ENCODE measurements at regions not wholly inside any gene's neighbourhood (a gene's known extent, or its start where the extent isn't known, plus 50 kb on each side); places are given as distances from the start of the nearest gene placed in this dataset.
"Not testable (repeated sequence)": the region's sequence is repeated elsewhere in the genome, so short reads cannot be mapped to it uniquely, and the experiment has no call there.

DNA sequence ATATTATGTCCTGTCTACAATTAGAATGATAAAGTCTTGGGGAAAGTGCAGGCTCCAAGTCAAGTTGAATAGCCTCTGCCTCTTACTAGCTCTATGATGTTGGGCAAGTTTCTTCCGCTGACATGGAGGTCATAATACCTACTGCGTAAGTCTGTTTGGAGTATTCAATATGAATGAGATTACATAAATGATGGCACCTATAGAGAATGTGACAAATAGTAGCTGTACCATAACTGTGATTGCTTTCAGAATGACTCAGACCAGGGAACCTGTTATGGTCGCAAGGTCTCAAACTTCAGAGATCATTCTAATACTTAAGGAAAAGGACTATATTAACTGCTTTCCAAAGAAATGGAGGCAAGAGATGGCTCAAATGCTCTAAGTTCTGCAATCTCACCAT is 94.0 kb upstream of the ABCA1 start:
- intact Hi-C loops (cut with DNase I): no loop called here
- no peak overlapping the region for H3K27ac ChIP-seq
- ATAC-seq: no peak
- TF ChIP-seq POLR2A (IDR thresholded peaks at IDR 0.05): no peak
- TF ChIP-seq, protein P1, sequence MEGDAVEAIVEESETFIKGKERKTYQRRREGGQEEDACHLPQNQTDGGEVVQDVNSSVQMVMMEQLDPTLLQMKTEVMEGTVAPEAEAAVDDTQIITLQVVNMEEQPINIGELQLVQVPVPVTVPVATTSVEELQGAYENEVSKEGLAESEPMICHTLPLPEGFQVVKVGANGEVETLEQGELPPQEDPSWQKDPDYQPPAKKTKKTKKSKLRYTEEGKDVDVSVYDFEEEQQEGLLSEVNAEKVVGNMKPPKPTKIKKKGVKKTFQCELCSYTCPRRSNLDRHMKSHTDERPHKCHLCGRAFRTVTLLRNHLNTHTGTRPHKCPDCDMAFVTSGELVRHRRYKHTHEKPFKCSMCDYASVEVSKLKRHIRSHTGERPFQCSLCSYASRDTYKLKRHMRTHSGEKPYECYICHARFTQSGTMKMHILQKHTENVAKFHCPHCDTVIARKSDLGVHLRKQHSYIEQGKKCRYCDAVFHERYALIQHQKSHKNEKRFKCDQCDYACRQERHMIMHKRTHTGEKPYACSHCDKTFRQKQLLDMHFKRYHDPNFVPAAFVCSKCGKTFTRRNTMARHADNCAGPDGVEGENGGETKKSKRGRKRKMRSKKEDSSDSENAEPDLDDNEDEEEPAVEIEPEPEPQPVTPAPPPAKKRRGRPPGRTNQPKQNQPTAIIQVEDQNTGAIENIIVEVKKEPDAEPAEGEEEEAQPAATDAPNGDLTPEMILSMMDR (IDR thresholded peaks at IDR 0.05): no peak
- 95 to 98% (median 97%) methylated on average over 3 of the region's 3 CpGs for WGBS, 4 donors
- no peaks in the 10 kb centered on the region for H3K9me3 ChIP-seq
- no peaks in the 10 kb centered on the region for H3K27me3 ChIP-seq
- DNase-seq: no peak
- no peaks in the 10 kb centered on the region for H3K4me1 ChIP-seq
- no peak overlapping the region for H3K4me3 ChIP-seq
- no peaks in the 10 kb centered on the region for H3K36me3 ChIP-seq

DNA sequence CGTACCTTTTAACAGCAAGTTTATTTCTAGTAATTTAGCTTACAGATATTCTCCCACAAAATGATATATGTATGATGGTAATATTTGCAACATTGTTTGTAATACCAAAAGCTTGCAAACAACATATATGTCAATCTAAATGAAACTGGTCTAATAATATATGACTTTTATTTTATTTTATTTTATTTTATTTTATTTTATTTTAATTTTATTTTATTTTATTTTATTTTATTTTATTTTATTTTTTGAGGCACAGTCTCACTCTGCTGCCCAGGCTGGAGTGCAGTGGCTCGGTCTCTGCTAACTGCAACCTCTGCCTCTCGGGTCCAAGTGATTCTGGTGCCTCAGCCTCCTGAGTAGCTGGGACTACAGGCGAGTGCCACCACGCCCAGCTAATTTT is 94.6 kb upstream of the ABCA1 start:
- H3K9me3 ChIP-seq; H3K36me3 ChIP-seq; H3K4me3 ChIP-seq; H3K4me1 ChIP-seq; H3K27me3 ChIP-seq; DNase-seq; H3K27ac ChIP-seq; intact Hi-C loops (cut with DNase I); ATAC-seq: not testable (repeated sequence)
- 90 to 94% (median 92%) methylated on average over 5 of the region's 5 CpGs for WGBS, 4 donors

DNA sequence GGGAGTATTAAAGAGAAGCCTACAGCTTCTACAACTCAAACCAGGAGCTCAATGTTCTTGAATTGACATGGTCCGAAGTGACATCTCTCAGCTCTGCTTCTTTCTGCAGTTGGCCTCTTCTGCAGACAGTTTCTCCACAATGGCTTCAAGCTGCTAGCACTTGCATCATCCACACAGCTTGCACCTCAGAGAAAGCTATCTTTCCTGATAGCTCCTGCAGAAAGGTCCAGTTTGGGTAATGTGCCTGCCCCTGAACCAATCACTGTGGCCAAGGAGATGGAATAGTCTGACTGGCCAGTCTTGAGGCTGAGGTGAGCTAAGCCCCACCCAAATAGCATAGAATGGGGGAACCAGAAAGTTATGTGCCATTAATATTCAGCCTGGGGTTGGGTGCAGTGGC is 95.8 kb upstream of the ABCA1 start:
- no peak for ATAC-seq
- 88 to 98% (median 93%) methylated on average over 1 of the region's 1 CpG for WGBS, 4 donors

DNA sequence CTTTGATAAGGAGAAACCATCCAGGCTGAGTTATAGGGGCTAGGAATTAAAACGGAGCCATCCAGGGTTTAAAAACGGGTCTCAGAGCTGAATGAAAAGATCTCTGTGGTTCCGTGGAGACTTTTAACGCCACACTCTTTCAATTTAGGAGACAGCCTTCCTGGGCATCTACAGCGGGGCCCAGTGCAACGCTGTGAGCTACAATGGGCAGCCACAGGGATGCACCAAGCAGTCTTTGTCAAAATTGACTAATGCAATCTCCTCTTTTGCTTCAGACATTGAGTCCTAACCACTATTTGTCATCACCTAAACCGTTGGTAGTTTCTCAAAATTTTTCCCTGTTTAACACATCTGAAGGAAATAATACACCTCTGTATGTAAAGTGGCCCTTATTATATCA is 96.6 kb upstream of the ABCA1 start:
- intact Hi-C loops (cut with DNase I): no loop called here
- DNase-seq (no peak), ATAC-seq (no peak)
- Histone ChIP-seq H3K27ac (no peak overlapping the region), H3K27me3 (no peaks in the 10 kb centered on the region), H3K36me3 (no peaks in the 10 kb centered on the region), H3K9me3 (no peaks in the 10 kb centered on the region), H3K4me3 (no peak overlapping the region), H3K4me1 (no peaks in the 10 kb centered on the region)
- 79 to 91% (median 87%) methylated on average over 7 of the region's 7 CpGs for WGBS, 4 donors
- no peak for TF ChIP-seq POLR2A (IDR thresholded peaks at IDR 0.05)
- TF ChIP-seq, protein P1 (IDR thresholded peaks at IDR 0.05): no peak

More for the DNA sequence above, 95.8 kb upstream of the ABCA1 start:
- Histone ChIP-seq H3K36me3 (no peaks in the 10 kb centered on the region), H3K27me3 (no peaks in the 10 kb centered on the region), H3K4me3 (no peak overlapping the region), H3K9me3 (no peaks in the 10 kb centered on the region), H3K27ac (no peak overlapping the region), H3K4me1 (no peaks in the 10 kb centered on the region)
- TF ChIP-seq, protein P1 (IDR thresholded peaks at IDR 0.05): no peak
- no peak for TF ChIP-seq POLR2A (IDR thresholded peaks at IDR 0.05)
- DNase-seq: no peak
- intact Hi-C loops (cut with DNase I): no loop called here

DNA sequence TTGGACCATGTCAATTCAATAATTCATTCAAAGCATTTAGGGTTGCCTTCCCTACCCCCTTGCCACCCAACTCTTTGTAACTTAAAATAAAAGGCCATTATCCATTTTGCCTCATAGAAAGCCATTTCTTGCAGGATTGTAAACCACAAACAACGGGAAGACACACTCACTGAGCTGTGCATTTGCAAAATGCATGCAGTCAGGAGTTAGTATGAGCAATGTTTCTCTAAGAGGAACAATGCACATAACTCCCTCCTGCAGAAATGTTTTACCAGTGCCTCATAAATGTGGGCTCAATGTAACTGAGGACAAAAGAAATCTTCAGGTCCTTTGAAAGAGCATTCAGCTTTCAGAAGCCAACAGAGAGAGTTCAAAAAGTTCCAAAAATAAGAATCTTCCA is 98.5 kb upstream of the ABCA1 start:
- Histone ChIP-seq H3K4me1 (no peaks in the 10 kb centered on the region), H3K27me3 (no peaks in the 10 kb centered on the region), H3K36me3 (no peaks in the 10 kb centered on the region), H3K27ac (no peak overlapping the region), H3K9me3 (no peaks in the 10 kb centered on the region), H3K4me3 (no peak overlapping the region)
- TF ChIP-seq POLR2A (IDR thresholded peaks at IDR 0.05): no peak
- TF ChIP-seq, protein P1 (IDR thresholded peaks at IDR 0.05): no peak
- ATAC-seq: no peak
- 56 to 79% (median 58%) methylated on average over 1 of the region's 1 CpG for WGBS, 4 donors
- no peak for DNase-seq
- intact Hi-C loops (cut with DNase I): no loop called here

Data from heart left ventricle (tissue), 16 donors.